ENCODE measurements at regions not wholly inside any gene's neighbourhood (a gene's known extent, or its start where the extent isn't known, plus 50 kb on each side); places are given as distances from the start of the nearest gene placed in this dataset.

GRCh38 chr12:61655241-61655640, 605.0 kb upstream of the USP15 start:
- TF ChIP-seq SPI1 (IDR thresholded peaks at IDR 0.05; ENCODE audit: low read depth, low read length) (no peak), POLR2A (IDR thresholded peaks at IDR 0.05; ENCODE audit: low read depth, low read length) (no peak), TAF1 (IDR thresholded peaks at IDR 0.05; ENCODE audit: low read depth, low read length) (no peak)
